K562 (cell line): ENCODE measurements at regions not wholly inside any gene's neighbourhood (a gene's known extent, or its start where the extent isn't known, plus 50 kb on each side); places are given as distances from the start of the nearest gene placed in this dataset.

Experiments used
- ATAC-seq: fragments of 200-7000 bp; cut with Tn5 transposase; 3 replicates; pipeline ENCODE4 v1.9.1; 2020; ENCODE audit warnings: moderate library complexity
- BruUV-seq: library from RNA; stranded (reverse); fragments of 400-500 nt; replicated peaks from 2 replicates; lab custom pipeline; 2021; lab: Mats Ljungman, UMichigan
- CTCF ChIA-PET: fragments of 300-600 bp; formaldehyde crosslinking; extraction: SDS; loops from one replicate; lab custom pipeline; 2021; ENCODE audit warnings: low intra/inter-chr PET ratio; lab: Yijun Ruan, JAX
- POLR2A ChIA-PET: fragments of 300-600, 350-650 bp; sonication (Branson Sonifier 250); formaldehyde crosslinking; extraction: SDS; loops from one replicate; lab custom pipeline; 2021; ENCODE audit warnings: antibody characterized with exemption, inconsistent platforms; lab: Yijun Ruan, JAX
- DNase-seq, 4 experiments: peaks; one replicate each; pipeline versions ENCODE4 v3.0.0 to v3.0.0-alpha.2; 2011 to 2018; ENCODE audit warnings: low spot score in 3 of 4, mixed read lengths in 3 of 4; ENCODE audit errors: extremely low read depth in 1 of 4
- FAIRE-seq: peaks from 2 replicates; lab custom pipeline; 2011; peaks lifted over from hg19 to GRCh38; lab: Jason Lieb, UNC
- H2AFZ ChIP-seq: 2 replicates; pipeline ENCODE4 v1.6.0; 2011; ENCODE audit warnings: low read depth, low read length, control low read depth, inconsistent platforms
- H3K27ac ChIP-seq: fragments of 200-600 bp; 3 replicates; pipeline ENCODE4 v1.8.0; 2011; ENCODE audit warnings: low read depth, mild to moderate bottlenecking, control low read depth, inconsistent platforms, low read length, moderate library complexity, mixed read lengths; ENCODE audit errors: extremely low read depth
- H3K27me3 ChIP-seq, 2 experiments: fragments of 300-600 bp in 1 of 2; 2 replicates in 1 of 2; 3 replicates in 1 of 2; pipeline versions ENCODE4 v1.6.0 to v1.8.0; 2011; ENCODE audit warnings: inconsistent platforms in 2 of 2, low read length in 2 of 2, mild to moderate bottlenecking in 1 of 2, mixed read lengths in 1 of 2, moderate library complexity in 1 of 2; ENCODE audit not compliant: control insufficient read depth in 2 of 2, insufficient read depth in 2 of 2
- H3K36me3 ChIP-seq: fragments of 300-600 bp; 3 replicates; pipeline ENCODE4 v1.8.0; 2011; ENCODE audit warnings: mild to moderate bottlenecking, low read length, inconsistent platforms; ENCODE audit not compliant: control insufficient read depth, insufficient read depth
- H3K4me1 ChIP-seq, 2 experiments: fragments of 200-600 bp in 1 of 2; replicated peaks in 1 of 2; 2 replicates in 1 of 2; 3 replicates in 1 of 2; pipeline versions ENCODE4 v1.5.1 to v1.8.0; 2011; ENCODE audit warnings: inconsistent platforms in 2 of 2, low read length in 2 of 2, mild to moderate bottlenecking in 1 of 2, mixed read lengths in 1 of 2, moderate library complexity in 1 of 2; ENCODE audit not compliant: control insufficient read depth in 2 of 2, insufficient read depth in 2 of 2
- H3K4me2 ChIP-seq: 2 replicates; pipeline ENCODE4 v1.6.1; 2011; ENCODE audit warnings: low read length, control low read depth, inconsistent platforms, mixed read lengths; ENCODE audit not compliant: insufficient read depth
- H3K4me3 ChIP-seq: fragments of 200-600 bp; sonication (generic), shearing (Covaris generic); 2 replicates; pipeline ENCODE4 v1.5.1; 2016; ENCODE audit warnings: control low read depth, inconsistent platforms
- H3K79me2 ChIP-seq: fragments of 200-600 bp; 3 replicates; pipeline ENCODE4 v1.8.0; 2011; ENCODE audit warnings: low read length, inconsistent platforms; ENCODE audit not compliant: control insufficient read depth, insufficient read depth
- H3K9ac ChIP-seq, 2 experiments: 2 replicates each; pipeline versions ENCODE4 v1.6.0 to v1.6.1; 2011; ENCODE audit warnings: low read depth in 2 of 2, low read length in 2 of 2, control low read depth in 1 of 2, inconsistent platforms in 1 of 2, mild to moderate bottlenecking in 1 of 2, mixed read lengths in 1 of 2; ENCODE audit not compliant: insufficient read depth in 1 of 2
- H3K9me1 ChIP-seq: one replicate; pipeline ENCODE4 v1.6.0; 2011; ENCODE audit warnings: inconsistent platforms, mild to moderate bottlenecking, low read length, moderate library complexity; ENCODE audit not compliant: control insufficient read depth, insufficient read depth
- H3K9me3 ChIP-seq: replicated peaks from 2 replicates; pipeline ENCODE4 v1.5.1; 2011; ENCODE audit warnings: low read depth, low read length, inconsistent platforms; ENCODE audit not compliant: control insufficient read depth, insufficient read depth
- H4K20me1 ChIP-seq: replicated peaks from 2 replicates; pipeline ENCODE4 v1.6.1; 2011; ENCODE audit warnings: low read length, inconsistent platforms, mixed read lengths; ENCODE audit not compliant: control insufficient read depth, insufficient read depth
- BACH1 ChIP-seq: fragments of 200-800 bp; sonication (Bioruptor generic); IDR thresholded peaks from 2 replicates; pipeline ENCODE4 v1.6.1; 2016; ENCODE audit warnings: missing genetic modification characterization, missing compliant biosample characterization
- CBX3 ChIP-seq, 2 experiments: IDR thresholded peaks; 1 replicate in 1 of 2; 2 replicates in 1 of 2; pipeline ENCODE4 v1.6.1; 2012; ENCODE audit warnings: inconsistent platforms in 2 of 2, low read length in 2 of 2, borderline replicate concordance in 1 of 2, control low read depth in 1 of 2
- CHD7 ChIP-seq: fragments of 200-600 bp; sonication (generic); IDR thresholded peaks from one replicate; pipeline ENCODE4 v1.6.1; 2012; ENCODE audit warnings: mild to moderate bottlenecking, low read depth, low read length, inconsistent platforms
- HNRNPH1 ChIP-seq: fragments of 200-400 bp; formaldehyde crosslinking; optimal IDR thresholded peaks from 2 replicates; pipeline ENCODE3; 2017; ENCODE audit warnings: low read depth, mild to moderate bottlenecking, low read length, moderate library complexity
- JUN ChIP-seq, 2 experiments: sonication (generic) in 1 of 2; formaldehyde crosslinking in 1 of 2; IDR thresholded peaks; 2 replicates each; pipeline versions ENCODE4 v1.6.1 to v1.8.0; 2012 to 2022; ENCODE audit warnings: borderline replicate concordance in 2 of 2, mild to moderate bottlenecking in 2 of 2, improper control_type of control experiment in 1 of 2, low read depth in 1 of 2, low read length in 1 of 2, missing genetic modification reagents in 1 of 2
- NCOA6 ChIP-seq: fragments of 450-650 bp; IDR thresholded peaks from 2 replicates; pipeline ENCODE4 v1.6.1; 2017; ENCODE audit warnings: mild to moderate bottlenecking
- PML ChIP-seq: IDR thresholded peaks from 2 replicates; pipeline ENCODE4 v1.6.1; 2012; ENCODE audit warnings: low read length, inconsistent platforms
- RBM17 ChIP-seq: fragments of 200-400 bp; formaldehyde crosslinking; IDR thresholded peaks from 2 replicates; pipeline ENCODE4 v1.6.1; 2017; ENCODE audit warnings: low read depth, mild to moderate bottlenecking, low read length, borderline replicate concordance
- SIN3A ChIP-seq, 2 experiments: fragments of 150-350 bp in 1 of 2; IDR thresholded peaks; 2 replicates each; pipeline ENCODE4 v1.6.1; 2011 to 2016; ENCODE audit warnings: borderline replicate concordance in 2 of 2, low read depth in 2 of 2, low read length in 2 of 2, mild to moderate bottlenecking in 2 of 2, moderate library complexity in 2 of 2; ENCODE audit not compliant: control insufficient read depth in 1 of 2
- ZNF644 ChIP-seq: fragments of 200-800 bp; sonication (Bioruptor generic); IDR thresholded peaks from 2 replicates; pipeline ENCODE4 v1.6.1; 2016; ENCODE audit warnings: low read depth, missing genetic modification characterization, missing compliant biosample characterization
- WGBS: fragments of 100-300 bp; shearing (Covaris generic); methylation state at CpG from one replicate; pipeline ENCODE4 v1.1.6; 2016; ENCODE audit warnings: low coverage, mixed read lengths; ENCODE audit not compliant: insufficient coverage; ENCODE audit errors: missing lambda C conversion rate; 5-methylcytosine and 5-hydroxymethylcytosine counted together
- in situ Hi-C: fragments of 300-500 bp; cut with MboI; formaldehyde crosslinking; loops from 4 replicates; pipeline ENCODE4 v1.15.0; 2018; ENCODE audit warnings: inconsistent platforms, mixed read lengths
- intact Hi-C: fragments of 100-400 bp; cut with micrococcal nuclease; formaldehyde crosslinking; loops from 2 replicates; pipeline ENCODE4 v1.14.2; 2022

GRCh38 chr15:96253006-96253747, 77.3 kb upstream of the NR2F2 start:
- H3K79me2 ChIP-seq: no peaks in the 10 kb centered on the region
- H3K4me3 ChIP-seq: no peak overlapping the region
- H3K27ac ChIP-seq: no peak overlapping the region
- no peaks in the 10 kb centered on the region for H3K4me1 ChIP-seq
- ATAC-seq (no peak), FAIRE-seq (no peak), DNase-seq (no peak)
- WGBS: 78% methylated on average over 7 of the region's 7 CpGs
- no peak overlapping the region for H3K9ac ChIP-seq
- intact Hi-C loops: no loop called here
- H3K36me3 ChIP-seq: no peaks in the 10 kb centered on the region; the same call in 2 of the 3 replicates
- BruUV-seq: no TSS peak
- H2AFZ ChIP-seq: no peak overlapping the region
- no peak overlapping the region for H3K4me2 ChIP-seq
- ChIA-PET POLR2A (interaction anchor here (0.8 to 1.0 kb wide), 2 partner anchors 16 to 20 kb away, joined by 3 read pairs; no protein-coding TSS in a partner anchor), CTCF (no interaction called here)
- H3K9me3 ChIP-seq: no peaks in the 10 kb centered on the region
- in situ Hi-C loops: no loop called here
- H4K20me1 ChIP-seq: no peaks in the 10 kb centered on the region
- no peaks in the 10 kb centered on the region; a peak in 1 of 5 replicates for H3K27me3 ChIP-seq
- no peaks in the 10 kb centered on the region for H3K9me1 ChIP-seq
- TF ChIP-seq RBM17 (no peak), ZNF644 (no peak), NCOA6 (no peak), BACH1 (tag) (no peak), CHD7 (no peak), PML (no peak), SIN3A (IDR thresholded peaks at IDR 0.05; ENCODE audit: borderline replicate concordance in 2 of 2, control insufficient read depth in 1 of 2, low read depth in 2 of 2, low read length in 2 of 2) (no peak), CBX3 (IDR thresholded peaks at IDR 0.05; ENCODE audit: borderline replicate concordance in 1 of 2, low read length in 2 of 2) (no peak), HNRNPH1 (no peak), JUN (IDR thresholded peaks at IDR 0.05; ENCODE audit: borderline replicate concordance, low read depth, low read length) (no peak), JUN (CRISPR knock-in tag; IDR thresholded peaks at IDR 0.05; ENCODE audit: borderline replicate concordance) (no peak)
